Fibroblast of lung (primary cell): ENCODE measurements at regions not wholly inside any gene's neighbourhood (a gene's known extent, or its start where the extent isn't known, plus 50 kb on each side); places are given as distances from the start of the nearest gene placed in this dataset.

Source experiments
- DNase-seq, 2 donors: peaks; one replicate each; pipeline versions ENCODE4 v3.0.0 to v3.0.0-alpha.2; 2010; ENCODE audit warnings: low read depth in 2 of 2
- H2AFZ ChIP-seq: 2 replicates; pipeline ENCODE4 v1.5.1; 2012; ENCODE audit warnings: low read length, control low read depth, inconsistent platforms
- H3K27ac ChIP-seq: 2 replicates; pipeline ENCODE4 v1.5.1; 2011; ENCODE audit warnings: low read length, control low read depth; ENCODE audit not compliant: insufficient read depth
- H3K27me3 ChIP-seq: 2 replicates; pipeline ENCODE4 v1.5.1; 2011; ENCODE audit warnings: mild to moderate bottlenecking, low read length; ENCODE audit not compliant: control insufficient read depth, insufficient read depth
- H3K36me3 ChIP-seq: 2 replicates; pipeline ENCODE4 v1.5.1; 2011; ENCODE audit warnings: low read length; ENCODE audit not compliant: control insufficient read depth, insufficient read depth
- H3K4me1 ChIP-seq: 2 replicates; pipeline ENCODE4 v1.5.1; 2011; ENCODE audit warnings: low read length; ENCODE audit not compliant: control insufficient read depth, insufficient read depth; ENCODE audit errors: extremely low read depth
- H3K4me2 ChIP-seq: 2 replicates; pipeline ENCODE4 v1.5.1; 2011; ENCODE audit warnings: low read length, control low read depth; ENCODE audit not compliant: insufficient read depth; ENCODE audit errors: extremely low read depth
- H3K4me3 ChIP-seq, 4 experiments: fragments of 200-600 bp in 1 of 4; sonication (generic) in 1 of 4; replicated peaks in 1 of 4; 2 replicates each; pipeline ENCODE4 v1.5.1; 2011 to 2016; ENCODE audit warnings: low read length in 4 of 4, low read depth in 3 of 4, mild to moderate bottlenecking in 3 of 4, control low read depth in 2 of 4, inconsistent platforms in 1 of 4, mixed read lengths in 1 of 4; ENCODE audit not compliant: insufficient read depth in 1 of 4; ENCODE audit errors: control extremely low read depth in 1 of 4
- H3K79me2 ChIP-seq: 2 replicates; pipeline ENCODE4 v1.5.1; 2012; ENCODE audit warnings: mild to moderate bottlenecking, low read length, inconsistent platforms; ENCODE audit not compliant: control insufficient read depth, insufficient read depth
- H3K9ac ChIP-seq: 2 replicates; pipeline ENCODE4 v1.5.1; 2011; ENCODE audit warnings: mild to moderate bottlenecking, low read length, control low read depth; ENCODE audit not compliant: insufficient read depth
- H3K9me3 ChIP-seq: 2 replicates; pipeline ENCODE4 v1.5.1; 2012; ENCODE audit warnings: low read depth, low read length; ENCODE audit not compliant: control insufficient read depth, insufficient read depth
- H4K20me1 ChIP-seq: 2 replicates; pipeline ENCODE4 v1.5.1; 2011; ENCODE audit warnings: low read length; ENCODE audit not compliant: control insufficient read depth, insufficient read depth; ENCODE audit errors: extremely low read depth
- EZH2 ChIP-seq: IDR thresholded peaks from 2 replicates; pipeline ENCODE4 v1.5.1; 2012; ENCODE audit warnings: low read length, control low read depth, mild to moderate bottlenecking; ENCODE audit errors: missing control alignments
- TF ChIP-seq, protein P1 (sequence below), 2 donors: IDR thresholded peaks in 1 of 2; conservative IDR thresholded peaks in 1 of 2; 1 replicate in 1 of 2; 2 replicates in 1 of 2; pipeline ENCODE4 v1.5.1; 2011 to 2012; ENCODE audit warnings: low read length in 2 of 2, control low read depth in 1 of 2, inconsistent platforms in 1 of 2, low read depth in 1 of 2, mild to moderate bottlenecking in 1 of 2

- H3K27me3 ChIP-seq = no peaks in the 10 kb centered on the region
- no peaks in the 10 kb centered on the region for H3K36me3 ChIP-seq
- no peak for DNase-seq
Observed at GRCh38 chr16:7861891-7862582, 529.4 kb downstream of the RBFOX1 start.

DNA sequence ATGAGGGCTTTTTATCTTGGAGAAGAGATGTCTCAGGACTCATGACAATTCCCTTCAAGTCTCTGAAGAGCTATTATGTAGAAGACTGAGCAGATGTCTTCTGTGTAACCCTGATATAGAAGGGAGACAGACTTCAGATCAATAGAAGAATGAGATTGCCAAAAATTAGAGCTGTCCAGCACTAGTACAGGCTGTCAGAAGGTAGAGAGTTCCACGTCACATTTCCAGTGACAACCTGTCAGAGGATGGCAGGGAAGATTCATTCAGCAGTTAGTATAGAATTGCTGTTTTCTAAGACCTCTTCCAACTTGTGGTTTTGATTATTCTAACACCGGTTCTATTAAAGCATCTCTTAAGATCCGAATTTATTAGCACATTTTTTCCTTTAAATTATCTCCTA, 520.6 kb downstream of the RBFOX1 start:
- no peaks in the 10 kb centered on the region for H3K9me3 ChIP-seq
- H3K4me1 ChIP-seq = no peaks in the 10 kb centered on the region
- H3K4me2 ChIP-seq = no peak overlapping the region
- H2AFZ ChIP-seq = no peak overlapping the region
- H3K79me2 ChIP-seq = no peaks in the 10 kb centered on the region
- H3K9ac ChIP-seq = no peak overlapping the region
- H3K27ac ChIP-seq = no peak overlapping the region
- H3K4me3 ChIP-seq = no peak overlapping the region
- no peaks in the 10 kb centered on the region for H3K27me3 ChIP-seq
- no peak for DNase-seq
- no peaks in the 10 kb centered on the region for H3K36me3 ChIP-seq
- no peak for TF ChIP-seq EZH2
- TF ChIP-seq, protein P1, sequence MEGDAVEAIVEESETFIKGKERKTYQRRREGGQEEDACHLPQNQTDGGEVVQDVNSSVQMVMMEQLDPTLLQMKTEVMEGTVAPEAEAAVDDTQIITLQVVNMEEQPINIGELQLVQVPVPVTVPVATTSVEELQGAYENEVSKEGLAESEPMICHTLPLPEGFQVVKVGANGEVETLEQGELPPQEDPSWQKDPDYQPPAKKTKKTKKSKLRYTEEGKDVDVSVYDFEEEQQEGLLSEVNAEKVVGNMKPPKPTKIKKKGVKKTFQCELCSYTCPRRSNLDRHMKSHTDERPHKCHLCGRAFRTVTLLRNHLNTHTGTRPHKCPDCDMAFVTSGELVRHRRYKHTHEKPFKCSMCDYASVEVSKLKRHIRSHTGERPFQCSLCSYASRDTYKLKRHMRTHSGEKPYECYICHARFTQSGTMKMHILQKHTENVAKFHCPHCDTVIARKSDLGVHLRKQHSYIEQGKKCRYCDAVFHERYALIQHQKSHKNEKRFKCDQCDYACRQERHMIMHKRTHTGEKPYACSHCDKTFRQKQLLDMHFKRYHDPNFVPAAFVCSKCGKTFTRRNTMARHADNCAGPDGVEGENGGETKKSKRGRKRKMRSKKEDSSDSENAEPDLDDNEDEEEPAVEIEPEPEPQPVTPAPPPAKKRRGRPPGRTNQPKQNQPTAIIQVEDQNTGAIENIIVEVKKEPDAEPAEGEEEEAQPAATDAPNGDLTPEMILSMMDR (conservative IDR thresholded peaks at IDR 0.05 in 1 of 2, IDR thresholded peaks at IDR 0.05 in 1 of 2; ENCODE audit: low read depth in 1 of 2, low read length in 2 of 2) = no peak
- H4K20me1 ChIP-seq = no peaks in the 10 kb centered on the region

More at GRCh38 chr16:7861891-7862582, 529.4 kb downstream of the RBFOX1 start:
- H2AFZ ChIP-seq = no peak overlapping the region
- H4K20me1 ChIP-seq = no peaks in the 10 kb centered on the region
- H3K4me3 ChIP-seq = no peak overlapping the region
- H3K4me1 ChIP-seq = no peaks in the 10 kb centered on the region
- TF ChIP-seq, protein P1 (conservative IDR thresholded peaks at IDR 0.05 in 1 of 2, IDR thresholded peaks at IDR 0.05 in 1 of 2; ENCODE audit: low read depth in 1 of 2, low read length in 2 of 2) = no peak
- no peak for TF ChIP-seq EZH2
- H3K9me3 ChIP-seq = no peaks in the 10 kb centered on the region
- no peaks in the 10 kb centered on the region for H3K79me2 ChIP-seq
- H3K9ac ChIP-seq = no peak overlapping the region
- H3K27ac ChIP-seq = no peak overlapping the region
- no peak overlapping the region for H3K4me2 ChIP-seq

- no peak overlapping the region for H3K9ac ChIP-seq
- H3K79me2 ChIP-seq = no peaks in the 10 kb centered on the region
- no peak overlapping the region for H3K4me3 ChIP-seq
- TF ChIP-seq, protein P1 (conservative IDR thresholded peaks at IDR 0.05 in 1 of 2, IDR thresholded peaks at IDR 0.05 in 1 of 2; ENCODE audit: low read depth in 1 of 2, low read length in 2 of 2) = no peak
- no peak for TF ChIP-seq EZH2
- no peak for DNase-seq
- H2AFZ ChIP-seq = no peak overlapping the region
- H3K27ac ChIP-seq = no peak overlapping the region
- H3K9me3 ChIP-seq = no peaks in the 10 kb centered on the region
- no peak overlapping the region for H3K4me2 ChIP-seq
- H3K4me1 ChIP-seq = no peaks in the 10 kb centered on the region
- no peaks in the 10 kb centered on the region for H4K20me1 ChIP-seq
- no peaks in the 10 kb centered on the region for H3K36me3 ChIP-seq
- H3K27me3 ChIP-seq = no peaks in the 10 kb centered on the region
Observed at GRCh38 chr16:7849841-7850240, 517.2 kb downstream of the RBFOX1 start.
